Keratinocyte (primary cell): ENCODE measurements at regions not wholly inside any gene's neighbourhood (a gene's known extent, or its start where the extent isn't known, plus 50 kb on each side); places are given as distances from the start of the nearest gene placed in this dataset.

Experiments
- DNase-seq: peaks from one replicate; pipeline ENCODE4 v3.0.0-alpha.2; 2011; ENCODE audit warnings: low read depth, missing footprints, low spot score
- FAIRE-seq: peaks from 2 replicates; lab custom pipeline; 2011; peaks lifted over from hg19 to GRCh38; lab: Jason Lieb, UNC
- H2AFZ ChIP-seq: 2 replicates; pipeline ENCODE4 v1.6.0; 2012; ENCODE audit warnings: low read length, control low read depth, inconsistent platforms; ENCODE audit not compliant: control insufficient read depth
- H3K27ac ChIP-seq: 2 replicates; pipeline ENCODE4 v1.5.1; 2011; ENCODE audit warnings: low read length; ENCODE audit not compliant: control insufficient read depth, insufficient read depth
- H3K27me3 ChIP-seq: 3 replicates; pipeline ENCODE4 v1.6.0; 2011; ENCODE audit warnings: low read length; ENCODE audit not compliant: control insufficient read depth, insufficient read depth; ENCODE audit errors: extremely low read depth
- H3K36me3 ChIP-seq, 2 experiments: 2 replicates in 1 of 2; 3 replicates in 1 of 2; pipeline ENCODE4 v1.5.1; 2011; ENCODE audit warnings: low read length in 2 of 2, mild to moderate bottlenecking in 1 of 2; ENCODE audit not compliant: control insufficient read depth in 2 of 2, insufficient read depth in 2 of 2; ENCODE audit errors: extremely low read depth in 1 of 2
- H3K4me1 ChIP-seq: 3 replicates; pipeline ENCODE4 v1.5.1; 2011; ENCODE audit warnings: low read length; ENCODE audit not compliant: control insufficient read depth, insufficient read depth; ENCODE audit errors: extremely low read depth
- H3K4me2 ChIP-seq: 3 replicates; pipeline ENCODE4 v1.6.0; 2011; ENCODE audit warnings: low read depth, low read length; ENCODE audit not compliant: control insufficient read depth, insufficient read depth; ENCODE audit errors: extremely low read depth
- H3K4me3 ChIP-seq, 3 experiments: fragments of 200-600 bp in 1 of 3; sonication (generic) in 1 of 3; 2 replicates in 2 of 3; 3 replicates in 1 of 3; pipeline ENCODE4 v1.5.1; 2011 to 2016; ENCODE audit warnings: low read length in 3 of 3, mild to moderate bottlenecking in 3 of 3, control low read depth in 2 of 3, inconsistent platforms in 1 of 3, low read depth in 1 of 3, mixed read lengths in 1 of 3, mixed run types in 1 of 3, moderate library complexity in 1 of 3; ENCODE audit not compliant: control insufficient read depth in 2 of 3, insufficient read depth in 2 of 3; ENCODE audit errors: extremely low read depth in 1 of 3
- H3K79me2 ChIP-seq: 2 replicates; pipeline ENCODE4 v1.6.0; 2012; ENCODE audit warnings: low read length; ENCODE audit not compliant: control insufficient read depth, insufficient read depth
- H3K9ac ChIP-seq: 3 replicates; pipeline ENCODE4 v1.6.0; 2011; ENCODE audit warnings: low read length; ENCODE audit not compliant: control insufficient read depth, insufficient read depth; ENCODE audit errors: extremely low read depth
- H3K9me1 ChIP-seq: 3 replicates; pipeline ENCODE4 v1.6.0; 2011; ENCODE audit warnings: low read length; ENCODE audit not compliant: control insufficient read depth, insufficient read depth; ENCODE audit errors: extremely low read depth
- H3K9me3 ChIP-seq: 2 replicates; pipeline ENCODE4 v1.5.1; 2012; ENCODE audit warnings: low read depth, low read length; ENCODE audit not compliant: control insufficient read depth
- H4K20me1 ChIP-seq: 3 replicates; pipeline ENCODE4 v1.6.0; 2011; ENCODE audit warnings: low read length; ENCODE audit not compliant: control insufficient read depth, insufficient read depth; ENCODE audit errors: extremely low read depth
- CTCF ChIP-seq, 3 experiments: IDR thresholded peaks in 1 of 3; conservative IDR thresholded peaks in 1 of 3; optimal IDR thresholded peaks in 1 of 3; 2 replicates in 2 of 3; 3 replicates in 1 of 3; pipeline versions ENCODE3 to v1.5.1; 2011; ENCODE audit warnings: low read length in 3 of 3, mild to moderate bottlenecking in 3 of 3, moderate library complexity in 2 of 3, control low read depth in 1 of 3, inconsistent platforms in 1 of 3; ENCODE audit not compliant: insufficient read depth in 2 of 3; ENCODE audit errors: extremely low read depth in 1 of 3
- EZH2 ChIP-seq: IDR thresholded peaks from one replicate; pipeline ENCODE4 v1.6.1; 2012; ENCODE audit warnings: inconsistent platforms, mild to moderate bottlenecking, low read length, moderate library complexity
- dilution Hi-C: fragments of 300-500 bp; cut with MboI; formaldehyde crosslinking; loops from one replicate; pipeline ENCODE4 v1.7.0; 2020; ENCODE audit warnings: low sequenced_read_pairs; ENCODE audit not compliant: extremely low pct_ligation_motif_present

- Histone ChIP-seq H3K79me2 (no peaks in the 10 kb centered on the region), H3K27me3 (no peaks in the 10 kb centered on the region), H2AFZ (no peak overlapping the region), H3K9ac (no peak overlapping the region), H3K4me2 (no peak overlapping the region), H4K20me1 (no peaks in the 10 kb centered on the region), H3K36me3 (no peaks in the 10 kb centered on the region), H3K27ac (no peak overlapping the region), H3K9me1 (no peaks in the 10 kb centered on the region), H3K4me3 (no peak overlapping the region), H3K4me1 (no peaks in the 10 kb centered on the region), H3K9me3 (no peaks in the 10 kb centered on the region)
- dilution Hi-C loops: no loop called here
- DNase-seq (no peak), FAIRE-seq (no peak)
- TF ChIP-seq EZH2 (no peak), CTCF (optimal IDR thresholded peaks at IDR 0.05 in 1 of 3, IDR thresholded peaks at IDR 0.05 in 1 of 3, conservative IDR thresholded peaks at IDR 0.05 in 1 of 3; ENCODE audit: extremely low read depth in 1 of 3, insufficient read depth in 2 of 3, low read length in 3 of 3) (no peak)
These were observed 489.5 kb upstream of the CITED2 start for GRCh38 chr6:139863964-139864363.

GRCh38 chr6:139863346-139863745, 488.9 kb upstream of the CITED2 start:
- no peaks in the 10 kb centered on the region for H3K4me1 ChIP-seq
- H3K9me3 ChIP-seq: no peaks in the 10 kb centered on the region
- H3K9me1 ChIP-seq: no peaks in the 10 kb centered on the region
- no peaks in the 10 kb centered on the region for H3K27me3 ChIP-seq
- TF ChIP-seq EZH2 (no peak), CTCF (optimal IDR thresholded peaks at IDR 0.05 in 1 of 3, IDR thresholded peaks at IDR 0.05 in 1 of 3, conservative IDR thresholded peaks at IDR 0.05 in 1 of 3; ENCODE audit: extremely low read depth in 1 of 3, insufficient read depth in 2 of 3, low read length in 3 of 3) (no peak)
- H3K27ac ChIP-seq: no peak overlapping the region
- H3K79me2 ChIP-seq: no peaks in the 10 kb centered on the region
- no peak overlapping the region for H2AFZ ChIP-seq
- no peaks in the 10 kb centered on the region for H4K20me1 ChIP-seq
- DNase-seq (no peak), FAIRE-seq (no peak)
- H3K36me3 ChIP-seq: no peaks in the 10 kb centered on the region
- no peak overlapping the region for H3K4me3 ChIP-seq
- dilution Hi-C loops: no loop called here
- no peak overlapping the region for H3K9ac ChIP-seq
- H3K4me2 ChIP-seq: no peak overlapping the region
